GM23338 (cell line): ENCODE measurements at regions not wholly inside any gene's neighbourhood (a gene's known extent, or its start where the extent isn't known, plus 50 kb on each side); places are given as distances from the start of the nearest gene placed in this dataset.

Source experiments
- ATAC-seq: fragments of 200-7000 bp; cut with Tn5 transposase; 3 replicates; pipeline ENCODE4 v1.9.1; 2020
- DNase-seq: peaks from one replicate; pipeline ENCODE4 v3.0.0-alpha.2; 2015; ENCODE audit warnings: low spot score
- H2AFZ ChIP-seq: fragments of 200-600 bp; sonication (generic); 2 replicates; pipeline ENCODE4 v1.8.0; 2016; ENCODE audit warnings: antibody characterized with exemption, mild to moderate bottlenecking, moderate library complexity
- H3F3A ChIP-seq: fragments of 200-600 bp; sonication (generic); replicated peaks from 2 replicates; pipeline ENCODE4 v1.8.0; 2017; ENCODE audit warnings: antibody characterized with exemption, mixed run types, low read depth
- H3K27ac ChIP-seq: fragments of 200-600 bp; sonication (generic); 2 replicates; pipeline ENCODE4 v1.6.1; 2016; ENCODE audit warnings: low read depth
- H3K27me3 ChIP-seq: fragments of 200-600 bp; sonication (generic); 2 replicates; pipeline ENCODE4 v1.8.0; 2016; ENCODE audit warnings: mild to moderate bottlenecking, mixed run types, moderate library complexity; ENCODE audit not compliant: insufficient read depth
- H3K36me3 ChIP-seq: fragments of 200-600 bp; sonication (generic); 2 replicates; pipeline ENCODE4 v1.8.0; 2016; ENCODE audit warnings: mild to moderate bottlenecking; ENCODE audit not compliant: insufficient read depth
- H3K4me1 ChIP-seq: fragments of 200-600 bp; sonication (generic); 2 replicates; pipeline ENCODE4 v1.8.0; 2016; ENCODE audit warnings: mild to moderate bottlenecking, moderate library complexity; ENCODE audit not compliant: insufficient read depth
- H3K4me2 ChIP-seq: fragments of 200-600 bp; sonication (generic); 2 replicates; pipeline ENCODE4 v1.7.1; 2017; ENCODE audit warnings: mixed run types
- H3K4me3 ChIP-seq: fragments of 200-600 bp; sonication (generic); 2 replicates; pipeline ENCODE4 v1.6.1; 2016; ENCODE audit warnings: mixed run types
- H3K79me2 ChIP-seq: fragments of 200-600 bp; sonication (generic); replicated peaks from 2 replicates; pipeline ENCODE4 v1.8.0; 2017; ENCODE audit warnings: mild to moderate bottlenecking; ENCODE audit not compliant: insufficient read depth
- H3K9me2 ChIP-seq: fragments of 200-600 bp; sonication (generic); 2 replicates; pipeline ENCODE4 v1.8.0; 2017; ENCODE audit not compliant: insufficient read depth
- H4K20me1 ChIP-seq: fragments of 200-600 bp; sonication (generic); replicated peaks from 2 replicates; pipeline ENCODE4 v1.8.0; 2017; ENCODE audit warnings: mild to moderate bottlenecking; ENCODE audit not compliant: insufficient read depth
- H3K27ac Mint-ChIP-seq: 2 replicates; pipeline ENCODE4 v1.8.0; 2020; ENCODE audit warnings: inconsistent platforms, mild to moderate bottlenecking, moderate library complexity, mixed read lengths
- H3K27me3 Mint-ChIP-seq: 3 replicates; pipeline ENCODE4 v1.8.0; 2022; ENCODE audit warnings: low read depth, mild to moderate bottlenecking, moderate library complexity, mixed read lengths, inconsistent platforms; ENCODE audit not compliant: insufficient read depth, poor library complexity
- H3K36me3 Mint-ChIP-seq: 3 replicates; pipeline ENCODE4 v1.8.0; 2021; ENCODE audit warnings: low read depth, mild to moderate bottlenecking, inconsistent platforms, moderate library complexity, mixed read lengths
- H3K4me1 Mint-ChIP-seq: 3 replicates; pipeline ENCODE4 v1.8.0; 2020; ENCODE audit warnings: mild to moderate bottlenecking, inconsistent platforms, mixed read lengths
- H3K4me3 Mint-ChIP-seq: 3 replicates; pipeline ENCODE4 v1.8.0; 2021; ENCODE audit warnings: moderate library complexity, mild to moderate bottlenecking, inconsistent platforms, mixed read lengths
- H3K9me3 Mint-ChIP-seq: 3 replicates; pipeline ENCODE4 v1.8.0; 2020; ENCODE audit warnings: moderate library complexity, mild to moderate bottlenecking, inconsistent platforms, mixed read lengths
- CREB1 ChIP-seq: fragments of 250-450 bp; sonication (Bioruptor Pico); IDR thresholded peaks from 2 replicates; pipeline ENCODE4 v1.5.0; 2020; ENCODE audit warnings: low read depth, mild to moderate bottlenecking, moderate library complexity
- CTCF ChIP-seq, 2 experiments: fragments of 200-600 bp in 1 of 2; sonication (generic) in 1 of 2; conservative IDR thresholded peaks; 2 replicates each; pipeline versions ENCODE4 v1.5.1 to v1.6.1; 2016 to 2017; ENCODE audit warnings: antibody characterized with exemption in 2 of 2, low read depth in 2 of 2, mild to moderate bottlenecking in 2 of 2, moderate library complexity in 1 of 2
- EZH2 ChIP-seq: fragments of 200-600 bp; sonication (generic); IDR thresholded peaks from one replicate; pipeline ENCODE4 v1.8.0; 2017; ENCODE audit warnings: antibody characterized with exemption, mild to moderate bottlenecking, low read depth; ENCODE audit not compliant: unreplicated experiment
- JUNB ChIP-seq: IDR thresholded peaks from one replicate; pipeline ENCODE4 v1.6.1; 2016; ENCODE audit warnings: antibody characterized with exemption; ENCODE audit not compliant: unreplicated experiment
- NANOG ChIP-seq: IDR thresholded peaks from 2 replicates; pipeline ENCODE4 v1.6.1; 2016; ENCODE audit warnings: antibody characterized with exemption, borderline replicate concordance
- POLR2AphosphoS5 ChIP-seq: IDR thresholded peaks from 2 replicates; pipeline ENCODE4 v1.6.1; 2016; ENCODE audit warnings: antibody characterized with exemption, low read depth
- ZNF331 ChIP-seq: fragments of 250-450 bp; sonication (Bioruptor Pico); IDR thresholded peaks from 2 replicates; pipeline ENCODE4 v1.5.0; 2020; ENCODE audit warnings: low read depth, mild to moderate bottlenecking, moderate library complexity
- ZNF462 ChIP-seq: fragments of 250-450 bp; sonication (Bioruptor Pico); IDR thresholded peaks from 2 replicates; pipeline ENCODE4 v1.5.0; 2020; ENCODE audit warnings: mild to moderate bottlenecking, moderate library complexity
- TF ChIP-seq, protein P1 (sequence below): IDR thresholded peaks from one replicate; pipeline ENCODE4 v1.6.1; 2018; ENCODE audit warnings: antibody characterized with exemption; ENCODE audit not compliant: unreplicated experiment
- TF ChIP-seq, protein P2 (sequence below): IDR thresholded peaks from 2 replicates; pipeline ENCODE4 v1.6.1; 2016; ENCODE audit warnings: antibody characterized with exemption

DNA sequence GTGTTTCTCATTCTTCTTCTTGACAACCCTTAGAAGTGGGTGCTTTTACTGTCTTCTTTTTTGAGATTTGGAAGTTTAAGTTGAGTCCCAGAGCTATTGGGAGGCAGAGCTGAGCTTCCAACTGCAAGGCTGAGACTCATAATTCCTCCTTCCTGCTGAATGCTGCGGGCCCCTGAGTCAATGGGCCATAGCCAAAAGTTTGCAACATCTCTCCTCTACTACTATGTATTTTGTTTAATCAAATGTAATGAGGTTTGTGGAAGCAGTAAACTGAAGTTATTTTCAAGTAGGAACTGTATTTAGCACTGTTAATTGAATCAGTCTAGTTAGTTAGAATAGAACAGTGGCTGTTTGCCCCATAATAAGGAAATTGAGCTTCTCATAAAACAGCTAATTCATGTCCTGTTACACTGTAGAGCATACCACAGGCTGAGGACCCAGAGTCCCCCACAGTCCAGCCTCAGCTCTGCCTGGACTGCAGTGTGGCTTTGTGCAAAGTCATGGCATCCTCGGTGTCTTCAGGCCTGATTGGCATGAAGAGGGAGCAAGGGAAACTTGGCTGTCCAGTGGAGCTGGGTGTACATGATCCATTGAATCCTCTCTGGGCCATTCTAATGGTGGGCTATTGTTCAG is 631.7 kb downstream of the VRK1 start:
- Mint-ChIP-seq H3K36me3 (no peaks in the 10 kb centered on the region), H3K4me1 (peaks cover 3% of the 10 kb centered on the region; the same call in 1 of the 3 replicates), H3K9me3 (peaks cover 4% of the 10 kb centered on the region; the same call in 1 of the 3 replicates), H3K27me3 (peaks cover 6% of the 10 kb centered on the region), H3K4me3 (no peak overlapping the region), H3K27ac (no peak overlapping the region)
- Histone ChIP-seq H3K79me2 (no peaks in the 10 kb centered on the region), H3F3A (no peaks in the 10 kb centered on the region), H3K4me2 (no peak overlapping the region), H3K27ac (no peak overlapping the region), H3K4me3 (no peak overlapping the region), H3K9me2 (peaks cover 22% of the 10 kb centered on the region; the same call in 1 of the 2 replicates), H3K36me3 (no peaks in the 10 kb centered on the region), H3K27me3 (no peaks in the 10 kb centered on the region), H4K20me1 (no peaks in the 10 kb centered on the region), H2AFZ (no peak overlapping the region), H3K4me1 (peaks cover 5% of the 10 kb centered on the region; the same call in 1 of the 2 replicates)
- ATAC-seq (no peak), DNase-seq (no peak)
- TF ChIP-seq, protein P1, sequence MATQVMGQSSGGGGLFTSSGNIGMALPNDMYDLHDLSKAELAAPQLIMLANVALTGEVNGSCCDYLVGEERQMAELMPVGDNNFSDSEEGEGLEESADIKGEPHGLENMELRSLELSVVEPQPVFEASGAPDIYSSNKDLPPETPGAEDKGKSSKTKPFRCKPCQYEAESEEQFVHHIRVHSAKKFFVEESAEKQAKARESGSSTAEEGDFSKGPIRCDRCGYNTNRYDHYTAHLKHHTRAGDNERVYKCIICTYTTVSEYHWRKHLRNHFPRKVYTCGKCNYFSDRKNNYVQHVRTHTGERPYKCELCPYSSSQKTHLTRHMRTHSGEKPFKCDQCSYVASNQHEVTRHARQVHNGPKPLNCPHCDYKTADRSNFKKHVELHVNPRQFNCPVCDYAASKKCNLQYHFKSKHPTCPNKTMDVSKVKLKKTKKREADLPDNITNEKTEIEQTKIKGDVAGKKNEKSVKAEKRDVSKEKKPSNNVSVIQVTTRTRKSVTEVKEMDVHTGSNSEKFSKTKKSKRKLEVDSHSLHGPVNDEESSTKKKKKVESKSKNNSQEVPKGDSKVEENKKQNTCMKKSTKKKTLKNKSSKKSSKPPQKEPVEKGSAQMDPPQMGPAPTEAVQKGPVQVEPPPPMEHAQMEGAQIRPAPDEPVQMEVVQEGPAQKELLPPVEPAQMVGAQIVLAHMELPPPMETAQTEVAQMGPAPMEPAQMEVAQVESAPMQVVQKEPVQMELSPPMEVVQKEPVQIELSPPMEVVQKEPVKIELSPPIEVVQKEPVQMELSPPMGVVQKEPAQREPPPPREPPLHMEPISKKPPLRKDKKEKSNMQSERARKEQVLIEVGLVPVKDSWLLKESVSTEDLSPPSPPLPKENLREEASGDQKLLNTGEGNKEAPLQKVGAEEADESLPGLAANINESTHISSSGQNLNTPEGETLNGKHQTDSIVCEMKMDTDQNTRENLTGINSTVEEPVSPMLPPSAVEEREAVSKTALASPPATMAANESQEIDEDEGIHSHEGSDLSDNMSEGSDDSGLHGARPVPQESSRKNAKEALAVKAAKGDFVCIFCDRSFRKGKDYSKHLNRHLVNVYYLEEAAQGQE, result no peak
- no peak for TF ChIP-seq ZNF462 (CRISPR knock-in tag)
- TF ChIP-seq, protein P2, sequence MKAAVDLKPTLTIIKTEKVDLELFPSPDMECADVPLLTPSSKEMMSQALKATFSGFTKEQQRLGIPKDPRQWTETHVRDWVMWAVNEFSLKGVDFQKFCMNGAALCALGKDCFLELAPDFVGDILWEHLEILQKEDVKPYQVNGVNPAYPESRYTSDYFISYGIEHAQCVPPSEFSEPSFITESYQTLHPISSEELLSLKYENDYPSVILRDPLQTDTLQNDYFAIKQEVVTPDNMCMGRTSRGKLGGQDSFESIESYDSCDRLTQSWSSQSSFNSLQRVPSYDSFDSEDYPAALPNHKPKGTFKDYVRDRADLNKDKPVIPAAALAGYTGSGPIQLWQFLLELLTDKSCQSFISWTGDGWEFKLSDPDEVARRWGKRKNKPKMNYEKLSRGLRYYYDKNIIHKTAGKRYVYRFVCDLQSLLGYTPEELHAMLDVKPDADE, result no peak
- no peak for TF ChIP-seq CTCF (conservative IDR thresholded peaks at IDR 0.05; ENCODE audit: low read depth in 2 of 2)
- no peak for TF ChIP-seq EZH2
- TF ChIP-seq NANOG, result no peak
- no peak for TF ChIP-seq CREB1 (CRISPR knock-in tag)
- no peak for TF ChIP-seq ZNF331 (CRISPR knock-in tag)
- TF ChIP-seq POLR2AphosphoS5, result no peak
- TF ChIP-seq JUNB, result no peak
